Kasumi-1 (cell line): ENCODE measurements at regions not wholly inside any gene's neighbourhood (a gene's known extent, or its start where the extent isn't known, plus 50 kb on each side); places are given as distances from the start of the nearest gene placed in this dataset.
"Not testable (repeated sequence)": the region's sequence is repeated elsewhere in the genome, so short reads cannot be mapped to it uniquely, and the experiment has no call there.

ENCODE experiments used
- DNase-seq, 2 experiments: peaks; one replicate each; lab custom pipeline; 2025; lab: John Stamatoyannopoulos, UW

GRCh38 chr19:30682146-30682998, 310.2 kb downstream of the ZNF536 start:
- DNase-seq = no peak

GRCh38 chr19:30681162-30682100, 309.2 kb downstream of the ZNF536 start:
- no peak for DNase-seq

GRCh38 chr19:30680399-30680798, 308.2 kb downstream of the ZNF536 start:
- DNase-seq = not testable (repeated sequence)

GRCh38 chr19:30679789-30680188, 307.6 kb downstream of the ZNF536 start:
- DNase-seq = no peak

GRCh38 chr19:30679153-30679702, 307.0 kb downstream of the ZNF536 start:
- DNase-seq = no peak

GRCh38 chr19:30678168-30678567, 306.0 kb downstream of the ZNF536 start:
- no peak for DNase-seq

- no peak for DNase-seq
Observed at GRCh38 chr19:30677702-30678101, 305.5 kb downstream of the ZNF536 start.

- no peak for DNase-seq
Observed at GRCh38 chr19:30676990-30677679, 305.0 kb downstream of the ZNF536 start.

GRCh38 chr19:30675086-30675485, 302.9 kb downstream of the ZNF536 start:
- DNase-seq = no peak

- no peak for DNase-seq
Observed at GRCh38 chr19:30674656-30675055, 302.5 kb downstream of the ZNF536 start.

GRCh38 chr19:30673336-30673735, 301.2 kb downstream of the ZNF536 start:
- DNase-seq = no peak

GRCh38 chr19:30672926-30673325, 300.7 kb downstream of the ZNF536 start:
- no peak for DNase-seq

GRCh38 chr19:30671622-30672051, 299.5 kb downstream of the ZNF536 start:
- DNase-seq = no peak

- no peak for DNase-seq
Observed at GRCh38 chr19:30671367-30671619, 299.1 kb downstream of the ZNF536 start.

- no peak for DNase-seq
Observed at GRCh38 chr19:30670562-30671366, 298.6 kb downstream of the ZNF536 start.

- no peak for DNase-seq
Observed at GRCh38 chr19:30670011-30670329, 297.8 kb downstream of the ZNF536 start.

GRCh38 chr19:30669329-30670010, 297.3 kb downstream of the ZNF536 start:
- peak; percentile 9 to 25 for DNase-seq

GRCh38 chr19:30668521-30669155, 296.5 kb downstream of the ZNF536 start:
- no peak for DNase-seq

GRCh38 chr19:30667746-30668145, 295.6 kb downstream of the ZNF536 start:
- no peak for DNase-seq

- no peak for DNase-seq
Observed at GRCh38 chr19:30667227-30667626, 295.0 kb downstream of the ZNF536 start.
